Breast epithelium (tissue), 3 donors: ENCODE measurements at regions not wholly inside any gene's neighbourhood (a gene's known extent, or its start where the extent isn't known, plus 50 kb on each side); places are given as distances from the start of the nearest gene placed in this dataset.

Experiments
- CTCF ChIP-seq, 3 donors: fragments of 450-650 bp; IDR thresholded peaks; one replicate each; pipeline ENCODE4 v1.5.1; 2016 to 2017; ENCODE audit warnings: antibody characterized with exemption in 3 of 3, mild to moderate bottlenecking in 3 of 3, moderate library complexity in 3 of 3
- POLR2A ChIP-seq: fragments of 450-650 bp; IDR thresholded peaks from one replicate; pipeline ENCODE4 v1.6.1; 2016; ENCODE audit warnings: antibody characterized with exemption, mild to moderate bottlenecking, moderate library complexity

- TF ChIP-seq CTCF (IDR thresholded peaks at IDR 0.05) (peak; percentile 16 to 67 (median 62)), POLR2A (no peak)
Observed at GRCh38 chr4:102449751-102450352, 51.3 kb upstream of the NFKB1 start.
